Uterus (tissue), 3 donors: ENCODE measurements at regions not wholly inside any gene's neighbourhood (a gene's known extent, or its start where the extent isn't known, plus 50 kb on each side); places are given as distances from the start of the nearest gene placed in this dataset.

Experiments
- DNase-seq, 2 donors: peaks; one replicate each; pipeline ENCODE4 v3.0.0-alpha.2; 2019 to 2020
- H3K27ac ChIP-seq, 2 donors: fragments of 200-600 bp; sonication (generic); 1 replicate in 1 of 2; 2 replicates in 1 of 2; pipeline ENCODE4 v1.5.1; 2016 to 2018
- H3K27me3 ChIP-seq, 2 donors: fragments of 200-600 bp; sonication (generic); one replicate each; pipeline ENCODE4 v1.5.1; 2018 to 2019; ENCODE audit warnings: control low read depth in 1 of 2
- H3K36me3 ChIP-seq, 2 donors: fragments of 200-600 bp; sonication (generic); one replicate each; pipeline ENCODE4 v1.5.1; 2019; ENCODE audit warnings: control low read depth in 1 of 2
- H3K4me1 ChIP-seq, 2 donors: fragments of 200-600 bp; sonication (generic); one replicate each; pipeline ENCODE4 v1.5.1; 2018 to 2019; ENCODE audit warnings: control low read depth in 1 of 2
- H3K4me3 ChIP-seq, 2 donors: fragments of 200-600 bp; sonication (generic); 1 replicate in 1 of 2; 2 replicates in 1 of 2; pipeline ENCODE4 v1.5.1; 2018 to 2019; ENCODE audit warnings: mild to moderate bottlenecking in 1 of 2
- H3K9me3 ChIP-seq, 2 donors: fragments of 200-600 bp; sonication (generic); one replicate each; pipeline ENCODE4 v1.5.1; 2019; ENCODE audit warnings: control low read depth in 1 of 2
- POLR2A ChIP-seq, 2 donors: fragments of 450-650 bp; IDR thresholded peaks; one replicate each; pipeline ENCODE4 v1.6.1; 2016; ENCODE audit warnings: antibody characterized with exemption in 2 of 2, mild to moderate bottlenecking in 1 of 2, moderate library complexity in 1 of 2
- intact Hi-C: fragments of 100-400 bp; cut with DNase I; formaldehyde crosslinking; loops from one replicate; pipeline ENCODE4 v1.15.1; 2023; ENCODE audit warnings: low total_unique reads
- TF ChIP-seq, protein P1 (sequence below), 4 experiments: fragments of 200-600 bp in 2 of 4; fragments of 450-650 bp in 2 of 4; sonication (generic) in 2 of 4; IDR thresholded peaks; one replicate each; pipeline ENCODE4 v1.5.1; 2016 to 2019; ENCODE audit warnings: antibody characterized with exemption in 4 of 4, mild to moderate bottlenecking in 2 of 4, moderate library complexity in 1 of 4
- donor health status: DM: yes; HTN: yes; CAD: no.

- Histone ChIP-seq H3K27me3 (no peaks in the 10 kb centered on the region), H3K36me3 (no peaks in the 10 kb centered on the region), H3K4me3 (no peak overlapping the region), H3K4me1 (no peaks in the 10 kb centered on the region), H3K9me3 (no peaks in the 10 kb centered on the region), H3K27ac (no peak overlapping the region)
- intact Hi-C loops, result no loop called here
- TF ChIP-seq, protein P1, sequence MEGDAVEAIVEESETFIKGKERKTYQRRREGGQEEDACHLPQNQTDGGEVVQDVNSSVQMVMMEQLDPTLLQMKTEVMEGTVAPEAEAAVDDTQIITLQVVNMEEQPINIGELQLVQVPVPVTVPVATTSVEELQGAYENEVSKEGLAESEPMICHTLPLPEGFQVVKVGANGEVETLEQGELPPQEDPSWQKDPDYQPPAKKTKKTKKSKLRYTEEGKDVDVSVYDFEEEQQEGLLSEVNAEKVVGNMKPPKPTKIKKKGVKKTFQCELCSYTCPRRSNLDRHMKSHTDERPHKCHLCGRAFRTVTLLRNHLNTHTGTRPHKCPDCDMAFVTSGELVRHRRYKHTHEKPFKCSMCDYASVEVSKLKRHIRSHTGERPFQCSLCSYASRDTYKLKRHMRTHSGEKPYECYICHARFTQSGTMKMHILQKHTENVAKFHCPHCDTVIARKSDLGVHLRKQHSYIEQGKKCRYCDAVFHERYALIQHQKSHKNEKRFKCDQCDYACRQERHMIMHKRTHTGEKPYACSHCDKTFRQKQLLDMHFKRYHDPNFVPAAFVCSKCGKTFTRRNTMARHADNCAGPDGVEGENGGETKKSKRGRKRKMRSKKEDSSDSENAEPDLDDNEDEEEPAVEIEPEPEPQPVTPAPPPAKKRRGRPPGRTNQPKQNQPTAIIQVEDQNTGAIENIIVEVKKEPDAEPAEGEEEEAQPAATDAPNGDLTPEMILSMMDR (IDR thresholded peaks at IDR 0.05), result no peak
- TF ChIP-seq POLR2A (IDR thresholded peaks at IDR 0.05), result no peak
- DNase-seq, result no peak
Measured at GRCh38 chr13:38421590-38422560, 72.2 kb downstream of the UFM1 start.

- Histone ChIP-seq H3K27me3 (no peaks in the 10 kb centered on the region), H3K9me3 (no peaks in the 10 kb centered on the region), H3K4me3 (no peak overlapping the region), H3K27ac (no peak overlapping the region), H3K36me3 (no peaks in the 10 kb centered on the region), H3K4me1 (no peaks in the 10 kb centered on the region)
- intact Hi-C loops, result no loop called here
- TF ChIP-seq, protein P1 (IDR thresholded peaks at IDR 0.05), result no peak
- TF ChIP-seq POLR2A (IDR thresholded peaks at IDR 0.05), result no peak
- no peak for DNase-seq
Measured at GRCh38 chr13:38429916-38430315, 80.3 kb downstream of the UFM1 start.

GRCh38 chr13:38430796-38431195, 81.1 kb downstream of the UFM1 start:
- Histone ChIP-seq H3K4me3 (no peak overlapping the region), H3K4me1 (no peaks in the 10 kb centered on the region), H3K27me3 (no peaks in the 10 kb centered on the region), H3K27ac (no peak overlapping the region), H3K36me3 (no peaks in the 10 kb centered on the region), H3K9me3 (no peaks in the 10 kb centered on the region)
- DNase-seq, result no peak
- intact Hi-C loops, result no loop called here
- TF ChIP-seq POLR2A (IDR thresholded peaks at IDR 0.05), result no peak
- TF ChIP-seq, protein P1 (IDR thresholded peaks at IDR 0.05), result no peak

DNA sequence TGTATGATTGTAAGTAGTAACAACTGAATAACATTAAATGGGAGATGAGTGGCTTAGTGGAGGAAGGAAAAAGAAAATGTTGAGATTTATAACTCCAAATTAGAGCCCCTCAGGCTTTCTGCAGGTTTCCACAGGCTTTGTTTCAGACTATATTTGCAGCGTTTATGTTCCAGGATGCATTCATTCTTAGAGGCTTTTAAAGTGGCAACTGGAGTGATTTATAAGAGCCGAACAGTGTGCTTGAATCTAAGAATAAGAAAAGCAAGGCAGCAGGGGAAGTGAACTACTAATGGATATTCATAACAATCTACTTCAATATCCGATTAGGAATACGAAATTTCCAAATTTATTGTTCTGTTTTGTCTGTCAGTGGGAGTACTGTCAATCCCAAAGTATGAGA, 91.0 kb downstream of the UFM1 start:
- no peak for TF ChIP-seq POLR2A (IDR thresholded peaks at IDR 0.05)
- TF ChIP-seq, protein P1 (IDR thresholded peaks at IDR 0.05), result no peak
- Histone ChIP-seq H3K4me3 (no peak overlapping the region), H3K36me3 (no peaks in the 10 kb centered on the region), H3K27me3 (no peaks in the 10 kb centered on the region), H3K27ac (no peak overlapping the region), H3K9me3 (no peaks in the 10 kb centered on the region), H3K4me1 (no peaks in the 10 kb centered on the region)
- intact Hi-C loops, result no loop called here
- no peak for DNase-seq

GRCh38 chr13:38444904-38445303, 95.3 kb downstream of the UFM1 start:
- no peaks in the 10 kb centered on the region for H3K9me3 ChIP-seq
- no peaks in the 10 kb centered on the region for H3K27me3 ChIP-seq
- H3K4me3 ChIP-seq, result no peak overlapping the region
- TF ChIP-seq POLR2A (IDR thresholded peaks at IDR 0.05), result no peak
- TF ChIP-seq, protein P1 (IDR thresholded peaks at IDR 0.05), result no peak
- H3K4me1 ChIP-seq, result no peaks in the 10 kb centered on the region
- DNase-seq, result no peak
- intact Hi-C loops, result no loop called here
- H3K36me3 ChIP-seq, result no peaks in the 10 kb centered on the region
- H3K27ac ChIP-seq, result no peak overlapping the region
